Lower leg skin (tissue), 3 donors: ENCODE measurements at regions not wholly inside any gene's neighbourhood (a gene's known extent, or its start where the extent isn't known, plus 50 kb on each side); places are given as distances from the start of the nearest gene placed in this dataset.

Experiments
- POLR2A ChIP-seq, 2 donors: fragments of 450-650 bp; IDR thresholded peaks; one replicate each; pipeline ENCODE4 v1.6.1; 2016 to 2017; ENCODE audit warnings: antibody characterized with exemption in 2 of 2, mild to moderate bottlenecking in 1 of 2, moderate library complexity in 1 of 2
- TF ChIP-seq, protein P1 (sequence below), 3 donors: fragments of 450-650 bp; IDR thresholded peaks; one replicate each; pipeline ENCODE4 v1.5.1; 2016; ENCODE audit warnings: antibody characterized with exemption in 3 of 3, mild to moderate bottlenecking in 3 of 3, moderate library complexity in 2 of 3

DNA sequence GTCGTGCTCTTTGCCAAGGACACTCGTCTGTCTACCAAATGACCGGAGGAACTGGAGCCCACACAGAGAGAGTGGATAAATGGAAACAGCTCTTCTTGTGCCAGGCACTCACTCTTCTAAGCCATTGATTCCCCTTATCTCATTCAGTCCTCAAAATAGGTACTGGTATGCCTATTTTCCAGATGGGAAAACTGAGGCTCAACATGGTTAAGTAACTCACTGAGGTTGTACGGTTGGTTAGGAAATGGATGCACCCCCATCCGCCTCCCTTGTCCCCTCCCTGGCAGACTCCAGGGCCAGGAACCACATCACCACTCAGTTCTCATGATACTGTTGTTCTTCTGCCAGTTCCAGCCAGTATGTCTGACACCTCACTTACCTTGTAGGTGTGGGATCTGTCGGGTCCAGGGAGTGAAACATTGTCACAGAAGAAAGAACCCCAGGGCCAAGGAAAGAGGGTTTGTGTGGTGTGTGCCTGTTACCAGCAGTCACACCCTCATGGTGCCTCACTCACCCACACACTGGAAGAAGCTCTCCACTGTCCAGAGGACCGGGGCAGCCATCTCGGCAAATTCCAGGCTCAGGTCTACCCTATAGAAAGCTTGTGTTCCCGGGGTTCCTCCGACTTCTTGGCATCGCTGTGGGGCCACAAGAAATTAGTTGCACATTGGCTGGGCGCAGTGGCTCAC is 58.8 kb upstream of the TARDBP start:
- TF ChIP-seq, protein P1, sequence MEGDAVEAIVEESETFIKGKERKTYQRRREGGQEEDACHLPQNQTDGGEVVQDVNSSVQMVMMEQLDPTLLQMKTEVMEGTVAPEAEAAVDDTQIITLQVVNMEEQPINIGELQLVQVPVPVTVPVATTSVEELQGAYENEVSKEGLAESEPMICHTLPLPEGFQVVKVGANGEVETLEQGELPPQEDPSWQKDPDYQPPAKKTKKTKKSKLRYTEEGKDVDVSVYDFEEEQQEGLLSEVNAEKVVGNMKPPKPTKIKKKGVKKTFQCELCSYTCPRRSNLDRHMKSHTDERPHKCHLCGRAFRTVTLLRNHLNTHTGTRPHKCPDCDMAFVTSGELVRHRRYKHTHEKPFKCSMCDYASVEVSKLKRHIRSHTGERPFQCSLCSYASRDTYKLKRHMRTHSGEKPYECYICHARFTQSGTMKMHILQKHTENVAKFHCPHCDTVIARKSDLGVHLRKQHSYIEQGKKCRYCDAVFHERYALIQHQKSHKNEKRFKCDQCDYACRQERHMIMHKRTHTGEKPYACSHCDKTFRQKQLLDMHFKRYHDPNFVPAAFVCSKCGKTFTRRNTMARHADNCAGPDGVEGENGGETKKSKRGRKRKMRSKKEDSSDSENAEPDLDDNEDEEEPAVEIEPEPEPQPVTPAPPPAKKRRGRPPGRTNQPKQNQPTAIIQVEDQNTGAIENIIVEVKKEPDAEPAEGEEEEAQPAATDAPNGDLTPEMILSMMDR (IDR thresholded peaks at IDR 0.05): no peak
- no peak for TF ChIP-seq POLR2A (IDR thresholded peaks at IDR 0.05)
